T-helper 2 cell (primary cell): ENCODE measurements at regions not wholly inside any gene's neighbourhood (a gene's known extent, or its start where the extent isn't known, plus 50 kb on each side); places are given as distances from the start of the nearest gene placed in this dataset.
"Not testable (repeated sequence)": the region's sequence is repeated elsewhere in the genome, so short reads cannot be mapped to it uniquely, and the experiment has no call there.

Experiments
- DNase-seq, 5 experiments: peaks; one replicate each; pipeline versions ENCODE4 v3.0.0 to v3.0.0-alpha.2; 2012 to 2022

DNA sequence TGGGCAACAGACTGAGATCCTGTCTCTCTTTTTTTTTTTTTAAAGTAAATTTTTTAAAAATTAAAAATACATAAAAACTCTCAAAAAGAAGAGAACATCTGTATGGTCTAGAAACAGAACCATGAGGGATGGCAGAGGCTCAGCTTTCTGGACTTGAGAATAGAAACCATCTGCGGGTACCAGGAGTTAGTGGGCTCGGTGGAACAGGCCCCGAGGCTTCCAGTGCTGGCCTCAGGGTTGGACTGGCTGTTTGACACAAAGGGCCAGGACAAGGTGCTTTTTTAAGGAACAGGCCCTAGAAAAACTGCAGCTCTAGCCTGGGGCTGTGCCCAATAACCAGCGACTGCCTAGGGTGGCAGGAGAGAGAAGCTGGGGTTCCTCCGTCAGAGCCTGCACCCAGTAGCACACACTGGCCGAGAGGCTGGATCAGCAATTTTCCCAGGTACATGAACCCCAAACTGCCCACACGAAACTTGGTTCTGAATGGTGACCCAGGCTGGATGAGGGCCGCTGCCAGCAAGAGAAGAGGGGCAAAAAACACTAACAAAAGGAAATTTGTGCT lies 131.0 kb upstream of the OLIG3 start:
- no peak for DNase-seq

DNA sequence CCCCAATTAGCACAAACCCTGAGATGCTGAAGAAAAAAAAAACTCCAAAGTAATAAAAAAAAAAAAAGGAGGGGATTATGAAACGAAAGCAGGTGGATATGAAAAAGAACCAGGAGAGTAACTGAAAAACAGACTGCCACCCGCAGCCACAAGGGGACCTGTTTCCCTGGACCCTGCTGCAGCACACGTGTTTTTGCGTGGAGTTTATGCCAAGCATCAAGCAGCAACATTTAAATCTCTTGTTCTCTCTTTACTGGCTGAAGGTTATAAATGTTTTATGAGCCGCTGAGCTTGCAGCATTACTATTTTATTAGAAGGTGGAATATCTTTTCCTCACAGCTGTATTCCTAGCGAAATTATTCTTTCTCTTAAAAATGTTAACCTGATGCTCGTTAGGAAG lies 131.6 kb upstream of the OLIG3 start:
- DNase-seq, result no peak

DNA sequence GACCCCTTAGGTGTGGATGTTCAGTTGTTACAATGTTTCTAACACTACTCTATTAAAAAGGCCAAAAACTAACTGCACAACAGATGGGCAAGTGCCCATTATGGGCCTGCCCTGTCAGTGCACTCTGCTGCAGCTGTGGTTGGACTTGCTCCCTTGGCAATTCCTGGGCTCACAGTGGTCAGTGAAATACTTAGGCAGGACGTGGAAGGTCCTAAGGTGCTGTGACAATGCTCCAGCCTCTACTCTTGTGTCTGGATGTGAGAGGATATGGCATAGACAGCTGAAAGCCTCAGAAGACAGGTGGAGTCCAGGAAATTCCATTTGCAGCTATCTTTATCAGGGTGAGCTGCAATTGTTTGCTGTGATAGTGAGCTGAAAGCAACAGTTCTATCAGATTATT lies 136.5 kb upstream of the OLIG3 start:
- DNase-seq, result peak in 1 of 5 experiments; percentile 33

DNA sequence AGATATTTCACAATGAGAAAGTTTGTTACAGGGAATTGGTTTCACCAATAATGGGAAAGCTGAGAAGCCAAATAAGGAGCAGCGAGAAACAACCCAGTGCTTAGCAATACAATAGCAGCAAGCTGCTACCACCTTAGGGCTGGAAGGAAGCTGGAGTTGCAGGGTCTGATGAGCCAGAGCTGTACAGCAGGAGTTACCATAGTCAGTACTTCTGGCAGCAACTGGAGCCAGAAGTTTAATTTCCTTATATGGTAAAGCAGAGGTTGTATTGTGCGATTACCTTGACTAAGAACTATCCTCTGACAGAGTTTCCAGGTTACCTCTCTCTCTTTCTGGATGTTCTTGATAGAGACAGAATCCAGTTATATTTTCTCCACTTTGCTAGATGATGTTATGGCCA lies 137.1 kb upstream of the OLIG3 start:
- DNase-seq, result peak in 1 of 5 experiments; percentile 35

DNA sequence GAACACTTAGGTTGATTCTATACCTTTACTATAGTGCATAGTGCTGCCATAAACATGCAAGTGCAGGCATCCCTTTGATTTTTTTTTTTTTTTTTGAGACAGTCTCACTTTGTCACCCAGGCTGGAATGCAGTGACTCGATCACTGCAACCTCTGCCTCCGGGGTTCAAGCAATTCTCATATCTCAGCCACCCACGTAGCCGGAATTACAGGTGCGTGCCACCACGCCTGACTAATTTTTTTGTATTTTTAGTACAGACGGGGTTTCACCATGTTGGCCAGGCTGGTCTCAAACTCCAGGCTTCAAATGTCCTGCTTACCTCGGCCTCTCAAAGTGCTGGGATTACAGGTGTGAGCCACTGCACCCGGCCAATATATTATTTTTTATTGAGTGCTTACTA lies 140.0 kb upstream of the OLIG3 start:
- DNase-seq, result not testable (repeated sequence)

DNA sequence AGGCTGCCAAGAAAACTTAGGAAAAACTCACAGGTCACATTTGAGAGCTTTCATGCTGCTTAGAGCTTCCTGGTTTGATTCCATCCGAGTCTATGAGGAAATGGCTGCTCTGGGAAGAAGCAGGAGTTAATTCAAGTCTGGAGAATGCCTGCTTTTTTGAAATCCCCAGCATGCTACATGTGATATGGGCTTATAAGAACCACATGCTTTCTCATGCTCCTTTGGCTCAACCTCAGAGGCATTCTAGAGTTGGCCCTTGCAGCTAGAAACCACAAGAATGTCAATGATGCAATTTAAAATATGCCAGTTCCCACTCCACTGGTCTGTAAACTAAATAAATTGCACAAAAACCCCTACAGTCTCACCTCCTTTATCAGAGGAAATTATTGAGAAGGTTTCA lies 142.9 kb upstream of the OLIG3 start:
- DNase-seq, result peak in 1 of 5 experiments; percentile 36

DNA sequence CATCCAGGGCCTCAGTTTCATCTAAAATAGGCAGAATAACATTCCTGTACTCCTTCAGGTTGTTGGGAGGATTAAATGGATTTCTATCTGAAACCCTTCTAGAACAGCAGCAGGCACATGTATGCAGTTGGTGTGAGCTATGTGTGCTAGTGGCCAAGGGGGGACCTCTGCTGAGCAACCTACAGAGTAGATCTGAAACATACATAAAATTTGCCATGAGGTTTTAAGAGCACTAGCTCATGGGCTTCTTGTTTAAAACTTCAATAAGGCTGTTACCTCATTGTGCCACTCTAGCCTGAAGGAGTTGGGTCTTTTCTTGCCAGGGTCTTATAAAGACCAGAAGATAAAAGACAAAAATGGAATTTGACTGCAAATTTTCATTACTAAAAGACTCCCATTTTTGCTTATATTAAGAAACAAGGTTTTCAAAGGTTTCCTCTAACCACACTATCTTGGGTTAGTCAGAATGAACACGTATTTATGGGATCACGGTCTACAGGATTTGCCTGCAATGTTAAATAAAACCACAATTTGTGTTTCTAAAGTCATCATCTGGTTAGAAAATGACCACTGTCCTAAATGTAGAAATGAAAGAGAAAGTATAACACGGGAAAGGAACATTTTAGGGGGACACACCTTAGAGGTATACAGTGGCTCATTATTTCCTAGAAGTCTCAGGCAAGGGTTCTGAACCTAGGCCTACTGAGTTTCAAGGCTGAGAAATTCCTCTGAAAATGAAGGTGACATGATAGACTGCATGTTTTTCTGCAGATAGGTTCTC lies 144.9 kb upstream of the OLIG3 start:
- peak in 1 of 5 experiments; percentile 24 for DNase-seq

DNA sequence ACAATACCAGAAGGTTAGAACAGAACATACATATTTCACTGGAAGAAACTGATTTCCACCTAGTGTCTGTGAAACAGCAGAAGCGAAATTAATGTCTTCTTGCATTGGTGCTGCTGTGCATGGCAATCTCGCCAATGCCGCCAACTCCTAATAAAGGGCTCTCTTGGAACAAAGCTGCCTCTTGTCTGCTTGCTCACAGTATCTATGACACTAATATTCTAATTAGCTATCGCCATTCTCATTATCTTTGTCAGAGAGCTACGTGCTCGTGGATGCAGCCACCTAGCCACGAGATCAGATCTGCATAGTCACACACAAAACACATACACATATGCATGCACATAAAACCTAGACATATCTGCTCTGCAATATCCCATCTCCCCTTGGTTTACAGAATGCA lies 145.9 kb upstream of the OLIG3 start:
- peak in 1 of 5 experiments; percentile 17 for DNase-seq

DNA sequence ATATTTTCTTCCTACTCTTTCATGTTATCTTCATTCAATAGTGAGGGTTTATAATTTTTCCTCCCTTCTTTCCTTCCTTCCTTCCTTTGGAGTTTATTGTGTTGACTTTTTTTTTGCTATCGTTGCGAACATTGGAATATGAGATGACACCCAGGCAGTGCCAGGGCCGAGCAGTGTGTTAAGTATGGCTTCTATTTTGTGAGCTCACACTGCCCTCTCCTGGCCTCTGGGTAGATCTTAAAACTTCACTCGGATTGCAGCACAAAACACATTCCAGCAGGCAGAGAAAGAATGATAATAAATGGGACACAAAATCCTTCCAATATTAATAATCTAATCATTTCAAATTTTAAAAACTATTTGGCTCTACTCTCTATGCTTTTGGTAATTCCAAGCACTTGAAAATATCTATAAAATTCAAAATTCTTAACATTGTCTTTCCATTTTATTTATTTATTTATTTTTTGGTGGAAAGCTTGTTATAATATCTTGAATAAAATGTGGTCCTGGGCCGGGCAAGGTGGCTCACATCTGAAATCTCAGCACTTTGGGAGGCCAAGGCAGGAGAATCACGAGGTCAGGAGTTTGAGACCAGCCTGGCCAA lies 147.4 kb upstream of the OLIG3 start:
- DNase-seq, result peak in 4 of 5 experiments; percentile 27 to 77 (median 39)

DNA sequence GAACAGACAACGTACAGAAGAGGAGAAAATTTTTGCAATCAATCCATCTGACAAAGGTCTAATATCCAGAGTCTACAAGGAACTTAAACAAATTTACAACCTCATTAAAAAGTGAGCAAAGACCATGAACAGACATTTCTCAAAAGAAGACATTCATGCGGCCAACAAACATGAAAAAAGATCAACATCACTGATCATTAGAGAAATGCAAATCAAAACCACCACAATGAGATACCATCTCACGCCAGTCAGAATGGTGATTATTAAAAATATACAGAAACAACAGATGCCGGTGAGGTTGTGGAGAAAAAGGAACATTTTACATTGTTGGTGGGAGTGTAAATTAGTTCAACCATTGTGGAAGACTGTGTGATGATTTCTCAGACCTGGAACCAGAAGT lies 149.0 kb upstream of the OLIG3 start:
- not testable (repeated sequence) for DNase-seq

DNA sequence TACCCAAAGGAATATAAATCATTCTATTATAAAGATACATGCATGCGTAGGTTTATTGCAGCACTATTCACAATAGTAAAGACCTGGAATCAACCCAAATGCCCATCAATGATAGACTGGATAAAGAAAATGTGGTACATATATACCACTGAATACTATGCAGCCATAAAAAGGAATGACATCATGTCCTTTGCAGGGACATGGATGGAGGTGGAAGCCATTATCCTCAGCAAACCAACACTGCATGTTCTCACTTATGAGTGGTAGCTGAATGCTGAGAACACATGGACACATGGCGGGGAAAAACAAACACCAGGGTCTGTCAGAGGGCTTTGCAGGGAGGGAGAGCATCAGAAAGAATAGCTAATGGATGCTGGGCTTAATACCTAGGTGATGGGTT lies 149.4 kb upstream of the OLIG3 start:
- DNase-seq, result not testable (repeated sequence)

DNA sequence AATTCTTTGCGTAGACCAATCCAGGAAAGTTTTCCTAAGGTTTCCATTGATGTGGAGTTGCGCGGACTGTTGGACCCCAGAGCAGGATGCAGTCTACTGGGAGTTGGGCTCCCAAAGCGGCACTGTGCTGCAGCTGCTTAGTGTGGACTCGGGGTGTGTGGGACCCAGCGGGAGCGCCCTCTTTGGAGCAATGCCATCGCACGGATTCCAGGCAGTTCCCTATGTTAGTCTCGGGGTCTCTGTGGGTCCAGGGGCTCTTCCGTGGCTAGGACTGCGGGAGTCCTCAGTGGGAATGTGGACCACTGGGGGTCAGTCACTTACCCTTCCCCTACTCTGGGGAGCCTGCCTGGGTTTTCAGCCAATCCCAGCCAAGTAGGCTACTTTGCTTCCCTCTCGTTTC lies 151.7 kb upstream of the OLIG3 start:
- DNase-seq, result no peak

DNA sequence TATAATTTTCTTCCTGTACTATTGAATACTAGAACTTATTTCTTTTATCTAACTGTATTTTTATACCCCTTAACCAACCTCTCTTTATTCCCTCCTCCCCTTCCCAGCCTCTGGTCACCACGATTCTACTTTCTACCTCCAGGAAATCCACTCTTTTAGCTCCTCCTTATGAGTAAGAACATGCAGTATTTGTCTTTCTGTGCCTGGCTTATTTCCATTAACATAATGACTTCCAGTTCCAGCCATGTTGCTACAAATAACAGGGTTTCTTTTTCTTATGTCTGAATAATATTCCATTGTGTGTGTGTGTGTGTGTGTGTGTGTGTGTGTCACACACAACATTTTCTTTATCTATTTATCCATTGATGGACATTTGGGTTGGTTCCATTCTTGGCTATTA lies 152.3 kb upstream of the OLIG3 start:
- no peak for DNase-seq

DNA sequence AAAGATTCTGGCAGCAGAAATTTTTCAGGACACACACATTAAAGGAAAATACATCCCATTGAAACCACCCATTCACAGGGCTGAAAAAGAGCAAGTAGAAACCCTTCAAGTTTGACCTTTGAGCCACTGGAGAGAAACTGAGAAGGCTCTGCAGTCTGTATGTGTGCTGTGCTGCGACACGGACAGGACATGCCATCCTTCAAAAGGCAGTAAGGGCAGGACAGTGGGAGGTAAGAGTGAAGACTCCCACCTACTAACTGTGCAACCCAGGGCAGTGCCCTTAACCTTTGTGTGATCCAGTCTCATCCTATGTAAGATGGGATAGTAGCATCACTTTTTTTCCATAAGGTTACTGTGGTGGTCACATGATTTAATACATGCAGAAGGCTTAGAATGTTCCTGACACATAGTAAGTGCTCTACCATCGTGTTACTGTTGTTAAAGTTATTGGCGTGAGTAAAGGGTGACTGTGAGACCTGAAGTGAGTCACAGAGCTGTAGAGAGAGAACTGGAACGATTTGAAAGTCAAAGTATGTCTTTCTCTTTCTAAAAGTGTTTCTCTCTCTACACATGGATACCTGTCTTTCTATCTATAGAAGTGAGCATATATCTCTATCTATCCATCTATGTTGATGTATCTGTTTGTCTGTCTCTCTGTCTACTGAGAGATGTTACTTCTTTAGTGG lies 153.7 kb upstream of the OLIG3 start:
- DNase-seq, result no peak

DNA sequence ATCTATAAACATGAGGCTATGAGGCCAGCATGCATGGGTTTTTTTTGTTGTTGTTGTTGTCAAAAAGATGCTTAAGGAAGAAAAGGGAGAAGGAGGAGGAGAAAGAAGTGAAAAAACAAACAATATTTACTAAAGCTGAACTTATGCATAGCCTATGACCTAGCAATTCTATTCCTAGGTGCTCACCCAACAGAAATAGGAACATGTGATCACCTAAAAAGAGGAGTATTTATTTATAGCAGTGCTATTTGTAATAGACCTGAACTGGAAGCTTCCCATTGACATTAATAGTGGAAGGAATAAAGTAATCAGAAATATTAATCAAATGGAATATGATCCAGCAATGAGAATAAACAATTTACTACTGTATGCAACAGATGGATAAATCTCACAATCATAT lies 156.5 kb upstream of the OLIG3 start:
- DNase-seq, result no peak

DNA sequence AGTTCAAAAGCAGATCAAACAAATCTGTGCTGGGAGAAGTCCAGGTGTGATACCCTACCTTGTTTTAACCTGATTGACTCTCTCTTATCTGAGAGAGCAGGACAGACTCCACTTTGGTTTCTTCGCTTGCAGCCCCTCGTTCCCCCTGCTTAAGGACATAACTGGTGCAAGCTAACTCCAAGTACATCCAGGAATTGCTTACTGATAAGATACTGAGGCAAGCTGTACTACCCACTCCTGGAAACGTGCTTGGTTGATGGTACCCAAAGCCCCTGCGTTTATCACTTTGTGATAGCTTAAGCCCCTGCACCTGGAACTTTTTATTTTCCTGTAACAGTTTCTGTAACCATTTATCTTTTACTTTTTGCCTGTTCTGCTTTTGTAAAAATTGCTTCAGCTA lies 157.0 kb upstream of the OLIG3 start:
- DNase-seq, result no peak

DNA sequence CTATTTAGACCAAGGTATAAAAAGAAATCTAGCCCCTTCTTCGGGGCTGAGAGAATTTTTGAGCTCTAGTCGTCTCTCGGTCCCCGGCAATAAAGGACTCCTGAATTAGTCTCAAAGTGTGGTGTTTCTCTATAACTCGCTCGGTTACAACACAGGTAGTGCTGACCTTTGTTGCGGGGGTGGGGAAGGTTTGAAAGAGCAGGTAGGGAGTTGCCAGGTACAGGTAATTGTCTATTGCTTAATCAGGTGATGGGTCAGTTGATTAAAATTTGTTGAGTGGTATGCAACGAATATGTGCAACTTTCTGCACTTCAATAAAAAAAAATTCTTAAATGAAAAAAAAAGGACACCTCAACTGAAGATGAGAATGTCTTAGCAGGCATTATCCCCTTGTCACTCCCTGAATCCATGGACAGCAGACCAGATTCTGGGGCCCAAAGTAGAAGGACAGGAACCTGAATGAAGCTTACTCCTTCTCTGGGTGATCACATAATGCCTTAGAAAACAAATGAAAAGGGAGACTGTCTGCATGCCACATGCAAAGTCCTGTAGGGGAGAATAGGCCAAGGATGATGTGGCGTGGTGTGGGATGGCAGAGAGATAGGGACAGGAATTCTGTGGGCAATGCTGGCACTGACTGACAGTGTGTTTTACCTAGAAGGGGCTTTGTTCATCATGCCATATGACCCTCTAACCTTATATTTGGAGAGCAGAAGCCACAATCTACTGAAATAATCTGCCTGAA lies 157.6 kb upstream of the OLIG3 start:
- DNase-seq, result no peak

DNA sequence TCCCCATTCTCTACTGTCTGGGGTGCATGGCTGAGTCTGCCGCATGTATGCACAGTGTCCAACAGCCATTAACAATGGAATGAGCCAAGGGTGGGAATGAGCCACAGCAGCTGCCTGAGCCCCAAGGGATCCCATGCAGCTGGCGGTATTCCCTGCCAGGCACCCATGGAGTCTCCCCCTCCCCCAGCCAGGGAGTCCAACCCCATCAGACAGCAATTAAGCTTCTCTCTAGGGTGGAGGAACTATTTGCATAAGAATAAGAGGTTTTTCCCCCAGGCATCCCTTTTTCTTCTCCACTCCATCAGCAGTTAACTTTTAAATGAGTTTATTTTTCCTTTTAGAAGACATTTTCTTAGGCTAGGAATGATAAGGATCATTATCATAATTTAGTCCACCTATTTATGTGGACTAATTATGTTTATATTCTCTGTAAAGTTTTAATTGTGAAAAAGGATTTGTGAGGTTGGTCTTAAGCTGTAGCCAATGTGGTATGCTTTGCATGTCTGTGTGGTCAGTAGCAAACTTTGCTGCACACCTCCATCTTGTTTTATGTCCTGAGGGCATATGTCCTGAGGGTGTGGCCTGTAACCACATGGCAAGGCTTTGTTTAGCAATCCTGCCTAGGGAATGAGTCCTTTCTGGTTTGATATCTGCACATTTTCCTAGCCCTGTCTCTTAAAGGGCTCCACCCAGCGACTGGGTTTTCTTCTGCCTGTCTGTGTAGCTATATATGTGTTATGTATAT lies 158.9 kb upstream of the OLIG3 start:
- no peak for DNase-seq

DNA sequence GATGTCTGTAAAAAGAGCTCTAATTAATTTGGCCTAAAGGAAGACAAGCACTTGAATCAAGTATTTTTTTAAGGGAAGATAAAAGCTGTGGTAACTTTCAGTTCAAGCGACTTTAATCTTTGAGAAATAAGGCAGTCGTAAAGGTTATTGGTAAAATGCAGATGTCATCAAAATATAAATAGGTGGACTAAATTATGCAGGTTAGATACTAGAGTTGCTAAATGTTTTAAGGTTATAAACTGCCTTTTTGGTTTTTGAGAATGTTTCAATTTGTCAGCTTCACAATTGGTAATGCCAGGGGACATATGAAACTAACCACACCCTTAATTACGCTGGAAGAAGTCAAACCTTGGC lies 159.5 kb upstream of the OLIG3 start:
- no peak for DNase-seq

DNA sequence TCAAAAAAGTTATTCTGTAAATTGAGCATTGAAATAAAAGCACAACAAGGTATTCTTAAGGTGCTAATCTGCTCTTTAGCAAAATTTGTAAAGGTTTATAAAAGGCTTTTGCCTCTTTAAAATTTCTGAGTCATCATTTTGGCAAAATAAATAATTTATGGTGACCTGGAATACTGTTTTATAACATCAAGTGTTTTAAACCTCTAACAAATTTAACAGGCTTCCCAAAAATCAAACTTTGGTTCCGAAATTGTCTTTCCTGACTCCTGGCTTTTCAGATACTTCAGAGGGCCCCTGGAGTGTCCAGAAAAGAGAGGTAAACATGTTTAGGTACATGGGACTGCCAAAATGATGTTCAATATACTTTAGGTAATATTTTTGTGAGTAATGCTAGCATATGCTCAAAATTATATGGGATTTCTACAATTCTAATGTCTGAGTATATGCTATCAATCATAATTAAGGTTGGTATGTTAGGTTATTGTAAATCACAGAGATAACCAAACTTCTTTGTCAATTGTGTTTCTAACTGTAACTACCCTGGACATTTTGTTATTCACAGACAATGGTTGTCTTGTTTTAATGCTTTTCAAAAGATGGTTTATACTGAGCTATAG lies 160.3 kb upstream of the OLIG3 start:
- DNase-seq, result no peak

DNA sequence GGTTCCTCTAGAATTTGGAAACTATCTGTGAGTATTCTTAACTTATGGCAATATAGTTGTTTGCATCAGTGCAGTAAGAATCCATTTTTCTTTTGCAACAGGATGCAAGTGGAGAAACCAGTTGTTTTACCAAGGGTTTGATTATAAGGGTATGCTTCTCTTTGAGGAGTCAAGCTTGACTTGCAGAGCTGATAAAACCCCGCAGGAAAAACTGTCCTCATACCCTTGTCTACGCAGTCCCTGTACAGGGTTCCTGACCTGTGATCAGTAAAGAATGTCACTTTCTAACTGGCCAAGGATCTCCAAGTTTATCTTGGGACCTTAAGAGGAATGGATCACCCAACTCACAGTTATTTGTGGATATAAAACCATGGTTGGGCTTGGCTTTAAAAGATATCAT lies 161.1 kb upstream of the OLIG3 start:
- DNase-seq, result no peak

DNA sequence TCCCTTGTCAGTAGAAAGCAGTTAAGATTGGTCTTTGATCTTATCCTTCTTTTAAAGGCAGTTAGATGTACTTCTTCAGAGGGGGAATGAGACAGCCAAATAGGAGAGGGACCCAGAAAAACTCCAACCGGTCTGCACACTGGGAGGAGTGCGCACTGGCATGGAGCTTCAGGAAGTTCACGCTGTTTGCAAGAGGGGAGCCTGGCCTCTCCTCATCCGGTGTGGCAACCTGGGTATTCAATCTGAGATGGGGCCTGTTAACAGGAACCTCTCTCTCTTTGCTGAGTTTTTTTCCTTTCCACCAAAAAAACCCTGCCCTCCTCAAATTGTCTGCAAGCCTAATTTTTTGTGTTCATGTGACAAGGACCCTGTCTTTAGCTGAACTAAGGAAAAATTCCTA lies 162.5 kb upstream of the OLIG3 start:
- no peak for DNase-seq
